Naive thymus-derived CD8-positive, alpha-beta T cell (primary cell): ENCODE measurements at regions not wholly inside any gene's neighbourhood (a gene's known extent, or its start where the extent isn't known, plus 50 kb on each side); places are given as distances from the start of the nearest gene placed in this dataset.

Experiments
- ATAC-seq, 2 donors: fragments of 150-1000 bp; cut with Tn5 transposase in 1 of 2; sonication (Bioruptor Pico), chemical (Tn5 transposase) in 1 of 2; 1 replicate in 1 of 2; 2 replicates in 1 of 2; pipeline ENCODE4 v1.10.0; 2021; ENCODE audit warnings: mild to moderate bottlenecking in 2 of 2, moderate library complexity in 2 of 2
- POLR2A ChIA-PET: fragments of 350-600 bp; sonication (Branson Sonifier 250); formaldehyde crosslinking; loops from one replicate; lab custom pipeline; 2021; ENCODE audit warnings: antibody characterized with exemption; lab: Charles Lee
- DNase-seq, 10 donors: peaks; one replicate each; pipeline versions ENCODE4 v3.0.0 to v3.0.0-alpha.2; 2020 to 2022
- H3K27ac Mint-ChIP-seq, 10 donors: one replicate each; pipeline ENCODE4 v1.8.0; 2020 to 2022; ENCODE audit warnings: mild to moderate bottlenecking in 10 of 10, mixed read lengths in 10 of 10, moderate library complexity in 4 of 10, inconsistent platforms in 1 of 10
- H3K27me3 Mint-ChIP-seq, 5 donors: one replicate each; pipeline ENCODE4 v1.8.0; 2021 to 2022; ENCODE audit warnings: mixed read lengths in 5 of 5
- H3K36me3 Mint-ChIP-seq, 3 donors: one replicate each; pipeline ENCODE4 v1.8.0; 2020 to 2022; ENCODE audit warnings: mixed read lengths in 3 of 3, mild to moderate bottlenecking in 2 of 3, inconsistent platforms in 1 of 3
- H3K4me1 Mint-ChIP-seq, 4 donors: one replicate each; pipeline ENCODE4 v1.8.0; 2021 to 2022; ENCODE audit warnings: mixed read lengths in 4 of 4
- H3K4me3 Mint-ChIP-seq, 10 donors: one replicate each; pipeline ENCODE4 v1.8.0; 2020 to 2022; ENCODE audit warnings: mild to moderate bottlenecking in 10 of 10, mixed read lengths in 10 of 10, moderate library complexity in 6 of 10, inconsistent platforms in 1 of 10
- H3K9me3 Mint-ChIP-seq, 9 donors: one replicate each; pipeline ENCODE4 v1.8.0; 2020 to 2022; ENCODE audit warnings: mixed read lengths in 9 of 9, mild to moderate bottlenecking in 3 of 9, inconsistent platforms in 1 of 9, moderate library complexity in 1 of 9

GRCh38 chr13:65881561-65882155 is 1348.5 kb downstream of the PCDH9 start:
- H3K4me3 Mint-ChIP-seq: no peak overlapping the region
- DNase-seq: no peak
- H3K4me1 Mint-ChIP-seq: no peaks in the 10 kb centered on the region
- no peaks in the 10 kb centered on the region for H3K27me3 Mint-ChIP-seq
- H3K9me3 Mint-ChIP-seq: peaks cover 0 to 19% (median 6%) of the 10 kb centered on the region in 9 donors
- POLR2A ChIA-PET: no interaction called here
- ATAC-seq: no peak
- no peak overlapping the region for H3K27ac Mint-ChIP-seq
- no peaks in the 10 kb centered on the region for H3K36me3 Mint-ChIP-seq

- H3K9me3 Mint-ChIP-seq: peaks cover 0 to 23% (median 3%) of the 10 kb centered on the region in 9 donors
- ATAC-seq: no peak
- H3K36me3 Mint-ChIP-seq: no peaks in the 10 kb centered on the region
- H3K27me3 Mint-ChIP-seq: no peaks in the 10 kb centered on the region
- H3K4me1 Mint-ChIP-seq: no peaks in the 10 kb centered on the region
- no peak overlapping the region for H3K4me3 Mint-ChIP-seq
- DNase-seq: no peak
- no peak overlapping the region for H3K27ac Mint-ChIP-seq
- POLR2A ChIA-PET: no interaction called here
Measured at GRCh38 chr13:65875031-65875430, 1355.1 kb downstream of the PCDH9 start.

GRCh38 chr13:65872448-65872847 is 1357.7 kb downstream of the PCDH9 start:
- H3K27me3 Mint-ChIP-seq: no peaks in the 10 kb centered on the region
- H3K4me3 Mint-ChIP-seq: no peak overlapping the region
- ATAC-seq: no peak
- H3K36me3 Mint-ChIP-seq: no peaks in the 10 kb centered on the region
- H3K9me3 Mint-ChIP-seq: peaks cover 0 to 17% (median 2%) of the 10 kb centered on the region in 9 donors
- no peak for DNase-seq
- POLR2A ChIA-PET: no interaction called here
- no peaks in the 10 kb centered on the region for H3K4me1 Mint-ChIP-seq
- H3K27ac Mint-ChIP-seq: no peak overlapping the region

GRCh38 chr13:65868884-65869283 is 1361.3 kb downstream of the PCDH9 start:
- no peak overlapping the region for H3K27ac Mint-ChIP-seq
- no peaks in the 10 kb centered on the region for H3K36me3 Mint-ChIP-seq
- DNase-seq (no peak), ATAC-seq (no peak)
- no peaks in the 10 kb centered on the region for H3K27me3 Mint-ChIP-seq
- POLR2A ChIA-PET: no interaction called here
- H3K4me1 Mint-ChIP-seq: no peaks in the 10 kb centered on the region
- peaks cover 0 to 24% (median 5%) of the 10 kb centered on the region in 9 donors for H3K9me3 Mint-ChIP-seq
- no peak overlapping the region for H3K4me3 Mint-ChIP-seq

- POLR2A ChIA-PET: no interaction called here
- Mint-ChIP-seq H3K9me3 (peaks cover 0 to 26% (median 5%) of the 10 kb centered on the region in 9 donors), H3K27ac (no peak overlapping the region), H3K27me3 (no peaks in the 10 kb centered on the region), H3K4me1 (no peaks in the 10 kb centered on the region), H3K4me3 (no peak overlapping the region), H3K36me3 (no peaks in the 10 kb centered on the region)
- ATAC-seq (no peak), DNase-seq (no peak)
Measured at GRCh38 chr13:65868099-65868498, 1362.0 kb downstream of the PCDH9 start.

GRCh38 chr13:65866138-65866537 is 1364.0 kb downstream of the PCDH9 start:
- Mint-ChIP-seq H3K4me1 (no peaks in the 10 kb centered on the region), H3K27ac (no peak overlapping the region), H3K4me3 (no peak overlapping the region), H3K9me3 (peaks cover 0 to 22% (median 4%) of the 10 kb centered on the region in 9 donors), H3K27me3 (no peaks in the 10 kb centered on the region), H3K36me3 (no peaks in the 10 kb centered on the region)
- DNase-seq: no peak
- POLR2A ChIA-PET: no interaction called here
- ATAC-seq: no peak

- POLR2A ChIA-PET: no interaction called here
- no peak for ATAC-seq
- H3K36me3 Mint-ChIP-seq: no peaks in the 10 kb centered on the region
Measured at GRCh38 chr13:65865206-65865605, 1364.9 kb downstream of the PCDH9 start.

GRCh38 chr13:65864039-65864438 is 1366.1 kb downstream of the PCDH9 start:
- no peak for DNase-seq
- POLR2A ChIA-PET: no interaction called here
- ATAC-seq: no peak
- Mint-ChIP-seq H3K27me3 (no peaks in the 10 kb centered on the region), H3K4me1 (no peaks in the 10 kb centered on the region), H3K9me3 (peaks cover 0 to 18% (median 6%) of the 10 kb centered on the region in 9 donors), H3K27ac (no peak overlapping the region), H3K36me3 (no peaks in the 10 kb centered on the region), H3K4me3 (no peak overlapping the region)

More at GRCh38 chr13:65865206-65865605, 1364.9 kb downstream of the PCDH9 start:
- Mint-ChIP-seq H3K4me3 (no peak overlapping the region), H3K27ac (no peak overlapping the region), H3K4me1 (no peaks in the 10 kb centered on the region), H3K27me3 (no peaks in the 10 kb centered on the region), H3K9me3 (peaks cover 0 to 18% (median 4%) of the 10 kb centered on the region in 9 donors)
- no peak for DNase-seq

- Mint-ChIP-seq H3K4me1 (no peaks in the 10 kb centered on the region), H3K4me3 (no peak overlapping the region), H3K9me3 (peaks cover 0 to 8% (median 0%) of the 10 kb centered on the region in 9 donors), H3K27me3 (no peaks in the 10 kb centered on the region), H3K27ac (no peak overlapping the region), H3K36me3 (no peaks in the 10 kb centered on the region)
- ATAC-seq (no peak), DNase-seq (no peak)
- POLR2A ChIA-PET: no interaction called here
Measured at GRCh38 chr13:65860306-65860705, 1369.8 kb downstream of the PCDH9 start.

GRCh38 chr13:65857942-65858565 is 1372.1 kb downstream of the PCDH9 start:
- POLR2A ChIA-PET: no interaction called here
- Mint-ChIP-seq H3K4me3 (no peak overlapping the region), H3K4me1 (no peaks in the 10 kb centered on the region), H3K9me3 (peaks cover 0 to 5% (median 2%) of the 10 kb centered on the region in 9 donors), H3K27me3 (no peaks in the 10 kb centered on the region), H3K36me3 (no peaks in the 10 kb centered on the region), H3K27ac (no peak overlapping the region)
- ATAC-seq (no peak), DNase-seq (no peak)

- Mint-ChIP-seq H3K27me3 (no peaks in the 10 kb centered on the region), H3K36me3 (no peaks in the 10 kb centered on the region), H3K27ac (no peak overlapping the region), H3K4me3 (no peak overlapping the region), H3K4me1 (no peaks in the 10 kb centered on the region), H3K9me3 (peaks cover 0 to 5% (median 2%) of the 10 kb centered on the region in 9 donors)
- POLR2A ChIA-PET: no interaction called here
- no peak for ATAC-seq
- no peak for DNase-seq
Measured at GRCh38 chr13:65856431-65856830, 1373.7 kb downstream of the PCDH9 start.

GRCh38 chr13:65855242-65855805 is 1374.8 kb downstream of the PCDH9 start:
- H3K9me3 Mint-ChIP-seq: peaks cover 0 to 5% (median 2%) of the 10 kb centered on the region in 9 donors
- H3K36me3 Mint-ChIP-seq: no peaks in the 10 kb centered on the region
- H3K4me1 Mint-ChIP-seq: no peaks in the 10 kb centered on the region
- POLR2A ChIA-PET: no interaction called here
- no peaks in the 10 kb centered on the region for H3K27me3 Mint-ChIP-seq
- DNase-seq (no peak), ATAC-seq (no peak)
- no peak overlapping the region for H3K4me3 Mint-ChIP-seq
- no peak overlapping the region for H3K27ac Mint-ChIP-seq

- Mint-ChIP-seq H3K27me3 (no peaks in the 10 kb centered on the region), H3K27ac (no peak overlapping the region), H3K36me3 (no peaks in the 10 kb centered on the region), H3K4me3 (no peak overlapping the region), H3K9me3 (peaks cover 0 to 5% (median 2%) of the 10 kb centered on the region in 9 donors), H3K4me1 (no peaks in the 10 kb centered on the region)
- ATAC-seq: no peak
- DNase-seq: no peak
- POLR2A ChIA-PET: no interaction called here
Measured at GRCh38 chr13:65854431-65854830, 1375.7 kb downstream of the PCDH9 start.
